ENCODE measurements at regions not wholly inside any gene's neighbourhood (a gene's known extent, or its start where the extent isn't known, plus 50 kb on each side); places are given as distances from the start of the nearest gene placed in this dataset.

DNA sequence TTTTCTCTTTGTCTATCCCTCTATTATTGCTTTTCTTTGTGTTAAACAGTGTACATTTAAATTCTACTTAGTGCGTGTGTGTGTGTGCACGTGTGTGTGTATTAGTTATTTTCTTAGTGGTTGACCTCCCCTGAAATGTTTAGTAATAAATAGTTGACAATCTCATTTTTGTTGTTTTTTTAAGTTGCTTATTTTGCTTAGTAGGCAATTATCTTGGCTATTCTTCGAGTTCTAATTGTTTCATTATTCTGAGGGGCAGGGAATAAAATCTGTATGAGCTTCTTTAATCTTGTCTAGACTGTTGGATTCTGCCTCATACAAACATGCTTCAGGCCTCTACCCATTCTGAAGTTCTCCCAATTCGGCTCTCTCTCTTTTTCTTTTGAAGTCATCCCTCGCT, 1169.0 kb upstream of the ATXN8OS start:
- no peak for ATAC-seq
- WGBS (ENCODE audit: missing lambda C conversion rate), result 34% methylated on average over 5 of the region's 5 CpGs
- CTCF ChIA-PET, result no interaction called here
- H3K4me1 ChIP-seq, result no peaks in the 10 kb centered on the region
- no peaks in the 10 kb centered on the region for H3K9me3 ChIP-seq
- DNase-seq (ENCODE audit: low read depth in 1 of 2, low spot score in 1 of 2), result no peak
- peak; percentile 60 for TF ChIP-seq MAFK (IDR thresholded peaks at IDR 0.05; ENCODE audit: partially characterized antibody)
- no peak for TF ChIP-seq TFCP2L1 (CRISPR knock-in tag; IDR thresholded peaks at IDR 0.05)
- H3K4me3 ChIP-seq, result no peak overlapping the region
- FAIRE-seq, result no peak
- POLR2A ChIA-PET, result no interaction called here
- H3K4me2 ChIP-seq, result no peak overlapping the region
- no peak overlapping the region for H3K27ac ChIP-seq

DNA sequence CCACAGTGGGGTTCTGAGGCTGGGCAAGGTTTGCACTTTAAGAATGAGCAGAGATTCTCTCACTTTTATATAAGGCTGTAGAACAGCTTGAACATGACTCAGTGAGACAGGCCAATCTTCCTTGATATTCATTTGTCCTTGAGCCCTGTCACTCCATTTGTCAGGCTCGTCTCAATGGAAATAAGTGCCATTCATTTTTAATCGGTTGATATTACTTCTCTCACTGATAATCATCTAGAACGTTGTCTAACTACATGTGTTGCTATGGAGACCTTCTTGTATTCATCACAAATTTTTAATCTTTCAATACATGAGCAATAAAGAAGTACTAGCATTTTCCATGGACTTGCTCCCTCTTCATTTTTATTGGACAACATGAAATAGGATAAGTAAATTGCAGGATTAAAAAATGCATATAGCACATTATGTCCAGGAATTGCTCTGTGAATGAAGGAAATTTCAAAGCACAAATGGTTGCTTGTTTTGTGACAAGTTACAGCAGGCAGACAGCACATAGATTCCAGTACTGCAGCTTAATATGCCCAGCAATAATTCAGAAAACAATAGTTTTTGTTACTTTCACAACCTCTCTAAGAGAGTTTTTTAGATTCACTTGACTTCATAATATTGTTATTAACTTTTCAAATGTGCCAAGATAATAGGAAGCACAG, 1178.4 kb upstream of the ATXN8OS start:
- ChIA-PET POLR2A (no interaction called here), CTCF (no interaction called here)
- FAIRE-seq, result no peak
- ATAC-seq, result no peak
- Histone ChIP-seq H3K4me2 (no peak overlapping the region), H3K4me1 (no peaks in the 10 kb centered on the region), H3K9me3 (no peaks in the 10 kb centered on the region), H3K27ac (no peak overlapping the region), H3K4me3 (no peak overlapping the region)
- no peak for TF ChIP-seq EP300 (IDR thresholded peaks at IDR 0.05)
- no peak for TF ChIP-seq HOXA7 (CRISPR knock-in tag; IDR thresholded peaks at IDR 0.05)
- TF ChIP-seq KDM1A (IDR thresholded peaks at IDR 0.05; ENCODE audit: low read depth), result no peak
- TF ChIP-seq CBX2 (IDR thresholded peaks at IDR 0.05; ENCODE audit: borderline replicate concordance, low read depth), result no peak
- no peak for TF ChIP-seq PHF8 (IDR thresholded peaks at IDR 0.05; ENCODE audit: borderline replicate concordance, low read depth)
- no peak for TF ChIP-seq JUNB (IDR thresholded peaks at IDR 0.05)
- TF ChIP-seq, protein P1, sequence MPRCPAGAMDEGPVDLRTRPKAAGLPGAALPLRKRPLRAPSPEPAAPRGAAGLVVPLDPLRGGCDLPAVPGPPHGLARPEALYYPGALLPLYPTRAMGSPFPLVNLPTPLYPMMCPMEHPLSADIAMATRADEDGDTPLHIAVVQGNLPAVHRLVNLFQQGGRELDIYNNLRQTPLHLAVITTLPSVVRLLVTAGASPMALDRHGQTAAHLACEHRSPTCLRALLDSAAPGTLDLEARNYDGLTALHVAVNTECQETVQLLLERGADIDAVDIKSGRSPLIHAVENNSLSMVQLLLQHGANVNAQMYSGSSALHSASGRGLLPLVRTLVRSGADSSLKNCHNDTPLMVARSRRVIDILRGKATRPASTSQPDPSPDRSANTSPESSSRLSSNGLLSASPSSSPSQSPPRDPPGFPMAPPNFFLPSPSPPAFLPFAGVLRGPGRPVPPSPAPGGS (IDR thresholded peaks at IDR 0.05), result no peak
- TF ChIP-seq CBX8 (IDR thresholded peaks at IDR 0.05), result no peak
- TF ChIP-seq SMC3 (IDR thresholded peaks at IDR 0.05), result no peak
- TF ChIP-seq, protein P2, sequence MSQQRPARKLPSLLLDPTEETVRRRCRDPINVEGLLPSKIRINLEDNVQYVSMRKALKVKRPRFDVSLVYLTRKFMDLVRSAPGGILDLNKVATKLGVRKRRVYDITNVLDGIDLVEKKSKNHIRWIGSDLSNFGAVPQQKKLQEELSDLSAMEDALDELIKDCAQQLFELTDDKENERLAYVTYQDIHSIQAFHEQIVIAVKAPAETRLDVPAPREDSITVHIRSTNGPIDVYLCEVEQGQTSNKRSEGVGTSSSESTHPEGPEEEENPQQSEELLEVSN (IDR thresholded peaks at IDR 0.05; ENCODE audit: borderline replicate concordance, low read depth), result no peak
- no peak for TF ChIP-seq SREBF2 (IDR thresholded peaks at IDR 0.05)
- no peak for TF ChIP-seq MYC (IDR thresholded peaks at IDR 0.05; ENCODE audit: borderline replicate concordance, low read length)
- DNase-seq (ENCODE audit: low read depth in 1 of 2, low spot score in 1 of 2), result no peak
- 14% methylated on average over 3 of the region's 3 CpGs for WGBS (ENCODE audit: missing lambda C conversion rate)

DNA sequence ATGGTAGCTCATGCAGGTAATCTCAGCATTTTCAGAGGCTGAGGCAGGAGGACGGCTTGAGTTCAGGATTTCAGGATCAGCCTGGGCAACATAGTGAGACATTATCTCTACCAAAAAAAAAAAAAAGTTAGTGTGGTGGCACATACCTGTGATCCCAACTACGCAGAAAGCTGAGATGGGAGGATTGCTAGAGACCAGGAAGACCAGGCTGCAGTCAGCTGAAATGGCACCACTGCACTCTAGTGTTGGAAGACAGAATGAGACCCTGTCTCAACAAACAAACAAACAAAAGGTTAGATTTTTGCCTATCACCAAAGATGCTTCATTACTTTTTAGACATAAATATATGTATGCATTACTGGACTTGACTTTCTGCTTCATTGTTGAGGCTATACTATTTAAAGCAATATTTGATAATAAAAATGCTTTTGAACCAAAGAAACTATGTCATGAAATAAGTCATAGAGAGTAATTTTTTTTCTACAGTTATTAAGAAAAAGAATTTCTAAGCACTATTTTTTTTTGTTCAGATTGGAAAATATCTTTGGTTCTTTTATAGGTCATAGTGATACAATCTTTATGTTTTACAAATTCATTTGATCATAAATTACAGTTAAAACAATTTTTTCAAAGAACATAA, 1180.1 kb upstream of the ATXN8OS start:
- WGBS (ENCODE audit: missing lambda C conversion rate), result 19% methylated on average over 2 of the region's 2 CpGs
- DNase-seq (ENCODE audit: low read depth in 1 of 2, low spot score in 1 of 2), result peak in 1 of 2 experiments; percentile 35
- peak; percentile 54 to 58; a peak in 3 of 6 replicates for ATAC-seq
- H3K27ac ChIP-seq, result no peak overlapping the region
- no peaks in the 10 kb centered on the region for H3K4me1 ChIP-seq
- no peak overlapping the region for H3K4me3 ChIP-seq
- ChIA-PET CTCF (interaction anchor here (0.6 to 0.7 kb wide), 2 partner anchors 15 to 1190 kb away, joined by 3 read pairs; no protein-coding TSS in a partner anchor), POLR2A (no interaction called here)
- no peak for FAIRE-seq
- no peaks in the 10 kb centered on the region for H3K9me3 ChIP-seq
- no peak for TF ChIP-seq CEBPB (IDR thresholded peaks at IDR 0.05)
- 0 out of 3 replicates have a peak, but pooled peaks have one; percentile 23 for TF ChIP-seq SMC3 (IDR thresholded peaks at IDR 0.05)
- TF ChIP-seq RAD21 (conservative IDR thresholded peaks at IDR 0.05 in 1 of 2, IDR thresholded peaks at IDR 0.05 in 1 of 2), result peak; percentile 48 to 50; a peak in 3 of 5 replicates
- TF ChIP-seq, protein P3, sequence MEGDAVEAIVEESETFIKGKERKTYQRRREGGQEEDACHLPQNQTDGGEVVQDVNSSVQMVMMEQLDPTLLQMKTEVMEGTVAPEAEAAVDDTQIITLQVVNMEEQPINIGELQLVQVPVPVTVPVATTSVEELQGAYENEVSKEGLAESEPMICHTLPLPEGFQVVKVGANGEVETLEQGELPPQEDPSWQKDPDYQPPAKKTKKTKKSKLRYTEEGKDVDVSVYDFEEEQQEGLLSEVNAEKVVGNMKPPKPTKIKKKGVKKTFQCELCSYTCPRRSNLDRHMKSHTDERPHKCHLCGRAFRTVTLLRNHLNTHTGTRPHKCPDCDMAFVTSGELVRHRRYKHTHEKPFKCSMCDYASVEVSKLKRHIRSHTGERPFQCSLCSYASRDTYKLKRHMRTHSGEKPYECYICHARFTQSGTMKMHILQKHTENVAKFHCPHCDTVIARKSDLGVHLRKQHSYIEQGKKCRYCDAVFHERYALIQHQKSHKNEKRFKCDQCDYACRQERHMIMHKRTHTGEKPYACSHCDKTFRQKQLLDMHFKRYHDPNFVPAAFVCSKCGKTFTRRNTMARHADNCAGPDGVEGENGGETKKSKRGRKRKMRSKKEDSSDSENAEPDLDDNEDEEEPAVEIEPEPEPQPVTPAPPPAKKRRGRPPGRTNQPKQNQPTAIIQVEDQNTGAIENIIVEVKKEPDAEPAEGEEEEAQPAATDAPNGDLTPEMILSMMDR (IDR thresholded peaks at IDR 0.05), result peak; percentile 30; the same call in 2 of the 3 replicates
- no peak overlapping the region for H3K4me2 ChIP-seq
